Liver (tissue), 8 donors: ENCODE measurements at regions not wholly inside any gene's neighbourhood (a gene's known extent, or its start where the extent isn't known, plus 50 kb on each side); places are given as distances from the start of the nearest gene placed in this dataset.

Experiments
- DNase-seq: peaks from one replicate; pipeline ENCODE4 v3.0.0-alpha.2; 2017; ENCODE audit warnings: low spot score
- H3K27ac ChIP-seq, 2 donors: one replicate each; pipeline ENCODE4 v1.7.0; 2013; ENCODE audit warnings: inconsistent platforms in 2 of 2, low read length in 2 of 2, control low read depth in 1 of 2, low read depth in 1 of 2, mild to moderate bottlenecking in 1 of 2
- H3K27me3 ChIP-seq, 4 donors: one replicate each; pipeline versions ENCODE4 v1.6.1 to v1.7.0; 2013; ENCODE audit warnings: low read length in 3 of 4, inconsistent platforms in 1 of 4, mild to moderate bottlenecking in 1 of 4, moderate library complexity in 1 of 4; ENCODE audit not compliant: control insufficient read depth in 4 of 4, insufficient read depth in 4 of 4
- H3K36me3 ChIP-seq, 4 donors: one replicate each; pipeline versions ENCODE4 v1.6.1 to v1.7.0; 2013; ENCODE audit warnings: low read length in 3 of 4, mild to moderate bottlenecking in 3 of 4, low read depth in 1 of 4, moderate library complexity in 1 of 4; ENCODE audit not compliant: control insufficient read depth in 4 of 4, insufficient read depth in 3 of 4
- H3K4me1 ChIP-seq, 4 donors: one replicate each; pipeline versions ENCODE4 v1.6.1 to v1.7.0; 2013; ENCODE audit warnings: low read length in 3 of 4, mild to moderate bottlenecking in 3 of 4, moderate library complexity in 1 of 4; ENCODE audit not compliant: control insufficient read depth in 4 of 4, insufficient read depth in 4 of 4
- H3K4me3 ChIP-seq, 3 donors: one replicate each; pipeline versions ENCODE4 v1.6.1 to v1.7.0; 2013; ENCODE audit warnings: low read length in 3 of 3, control low read depth in 1 of 3, low read depth in 1 of 3, mild to moderate bottlenecking in 1 of 3
- H3K9ac ChIP-seq, 2 donors: one replicate each; pipeline ENCODE4 v1.7.0; 2013; ENCODE audit warnings: low read length in 2 of 2, mild to moderate bottlenecking in 2 of 2, moderate library complexity in 2 of 2, control low read depth in 1 of 2, low read depth in 1 of 2
- H3K9me3 ChIP-seq, 4 donors: one replicate each; pipeline versions ENCODE4 v1.6.1 to v1.7.0; 2013; ENCODE audit warnings: low read length in 3 of 4; ENCODE audit not compliant: control insufficient read depth in 4 of 4
- GABPA ChIP-seq, 2 donors: IDR thresholded peaks in 1 of 2; conservative IDR thresholded peaks in 1 of 2; 2 replicates each; pipeline ENCODE4 v1.6.1; 2016; ENCODE audit warnings: antibody characterized with exemption in 2 of 2, mild to moderate bottlenecking in 1 of 2, moderate library complexity in 1 of 2
- HNF4A ChIP-seq, 2 donors: conservative IDR thresholded peaks; 2 replicates each; pipeline ENCODE4 v1.6.1; 2016; ENCODE audit warnings: antibody characterized with exemption in 2 of 2, mild to moderate bottlenecking in 2 of 2
- HNF4G ChIP-seq: IDR thresholded peaks from 2 replicates; pipeline ENCODE4 v1.6.1; 2016; ENCODE audit warnings: antibody characterized with exemption
- RXRA ChIP-seq, 2 donors: IDR thresholded peaks; 2 replicates each; pipeline ENCODE4 v1.6.1; 2017 to 2018; ENCODE audit warnings: antibody characterized with exemption in 2 of 2, mild to moderate bottlenecking in 1 of 2
- SP1 ChIP-seq: IDR thresholded peaks from 2 replicates; pipeline ENCODE4 v1.6.1; 2018; ENCODE audit warnings: antibody characterized with exemption, mild to moderate bottlenecking
- YY1 ChIP-seq: IDR thresholded peaks from 2 replicates; pipeline ENCODE4 v1.6.1; 2016; ENCODE audit warnings: antibody characterized with exemption, mild to moderate bottlenecking
- WGBS: extraction: QIAGEN DNeasy Blood & Tissue Kit; methylation state at CpG from one replicate; pipeline ENCODE4 v1.1.7; 2013; 5-methylcytosine and 5-hydroxymethylcytosine counted together
- TF ChIP-seq, protein P1 (sequence below): IDR thresholded peaks from 2 replicates; pipeline ENCODE4 v1.6.1; 2016; ENCODE audit warnings: antibody characterized with exemption
- TF ChIP-seq, protein P2 (sequence below): fragments of 150-350 bp; IDR thresholded peaks from 2 replicates; pipeline ENCODE4 v1.5.1; 2017; ENCODE audit warnings: improper control_type of control experiment, low read depth, low read length; ENCODE audit not compliant: missing input control
- TF ChIP-seq, protein P3 (sequence below): IDR thresholded peaks from 2 replicates; pipeline ENCODE4 v1.6.1; 2016; ENCODE audit warnings: antibody characterized with exemption
- donor health status: healthy.
- donor health status: healthy.
- donor health status: healthy.
- donor health status: healthy.
- donor health status: healthy.

DNA sequence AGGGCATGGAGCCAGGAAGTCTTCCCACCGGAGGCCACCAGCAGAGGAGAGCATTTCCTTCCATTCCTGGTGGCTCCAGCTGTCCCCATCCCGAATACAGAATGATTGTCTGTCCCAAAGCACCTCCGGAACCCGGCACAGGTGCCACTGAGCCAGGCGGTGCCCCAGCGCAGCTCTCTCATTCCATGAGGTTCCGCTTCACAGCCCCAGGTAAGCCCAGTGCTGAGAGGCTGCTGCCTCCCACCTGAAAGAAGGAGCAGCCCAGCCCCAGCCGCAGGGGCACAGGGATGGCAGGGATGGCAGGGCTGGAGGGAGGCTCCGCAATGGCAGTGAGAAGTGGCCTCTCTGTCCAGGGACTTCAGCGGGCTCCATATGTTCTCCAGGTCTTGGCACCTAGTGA lies 162.1 kb upstream of the TCERG1L start:
- Histone ChIP-seq H3K4me3 (no peak overlapping the region), H3K9ac (no peak overlapping the region), H3K9me3 (no peaks in the 10 kb centered on the region), H3K27me3 (no peaks in the 10 kb centered on the region), H3K27ac (no peak overlapping the region), H3K36me3 (no peaks in the 10 kb centered on the region), H3K4me1 (peaks cover 0 to 30% (median 21%) of the 10 kb centered on the region in 4 donors)
- no peak for DNase-seq
- no peak for TF ChIP-seq YY1
- WGBS, result 94% methylated on average over 10 of the region's 10 CpGs

DNA sequence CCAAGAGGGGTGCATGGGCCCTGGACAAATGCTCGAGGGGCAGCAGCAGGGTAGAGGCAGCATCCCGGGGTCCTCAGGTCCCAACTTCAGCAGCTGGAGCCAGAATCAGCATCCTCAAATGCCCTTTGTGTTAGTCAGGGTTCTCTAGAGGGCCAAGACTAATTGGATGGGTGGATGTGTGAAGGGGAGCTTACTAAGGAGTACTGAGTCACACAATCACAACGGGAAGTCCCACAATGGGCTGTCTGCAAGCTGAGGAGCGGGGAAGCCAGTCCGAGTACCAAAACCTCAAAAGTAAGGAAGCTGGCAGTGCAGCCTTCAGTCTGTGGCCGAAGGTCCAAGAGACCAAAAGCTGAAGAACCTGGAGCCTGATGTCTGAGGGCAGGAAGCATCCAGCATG lies 162.9 kb upstream of the TCERG1L start:
- WGBS, result 85% methylated on average over 6 of the region's 6 CpGs
- H3K9ac ChIP-seq, result no peak overlapping the region
- H3K4me3 ChIP-seq, result no peak overlapping the region
- H3K36me3 ChIP-seq, result no peaks in the 10 kb centered on the region
- H3K9me3 ChIP-seq, result no peaks in the 10 kb centered on the region
- H3K4me1 ChIP-seq, result peaks cover 0 to 34% (median 19%) of the 10 kb centered on the region in 4 donors
- TF ChIP-seq, protein P1, sequence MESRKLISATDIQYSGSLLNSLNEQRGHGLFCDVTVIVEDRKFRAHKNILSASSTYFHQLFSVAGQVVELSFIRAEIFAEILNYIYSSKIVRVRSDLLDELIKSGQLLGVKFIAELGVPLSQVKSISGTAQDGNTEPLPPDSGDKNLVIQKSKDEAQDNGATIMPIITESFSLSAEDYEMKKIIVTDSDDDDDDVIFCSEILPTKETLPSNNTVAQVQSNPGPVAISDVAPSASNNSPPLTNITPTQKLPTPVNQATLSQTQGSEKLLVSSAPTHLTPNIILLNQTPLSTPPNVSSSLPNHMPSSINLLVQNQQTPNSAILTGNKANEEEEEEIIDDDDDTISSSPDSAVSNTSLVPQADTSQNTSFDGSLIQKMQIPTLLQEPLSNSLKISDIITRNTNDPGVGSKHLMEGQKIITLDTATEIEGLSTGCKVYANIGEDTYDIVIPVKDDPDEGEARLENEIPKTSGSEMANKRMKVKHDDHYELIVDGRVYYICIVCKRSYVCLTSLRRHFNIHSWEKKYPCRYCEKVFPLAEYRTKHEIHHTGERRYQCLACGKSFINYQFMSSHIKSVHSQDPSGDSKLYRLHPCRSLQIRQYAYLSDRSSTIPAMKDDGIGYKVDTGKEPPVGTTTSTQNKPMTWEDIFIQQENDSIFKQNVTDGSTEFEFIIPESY, result no peak
- TF ChIP-seq, protein P2, sequence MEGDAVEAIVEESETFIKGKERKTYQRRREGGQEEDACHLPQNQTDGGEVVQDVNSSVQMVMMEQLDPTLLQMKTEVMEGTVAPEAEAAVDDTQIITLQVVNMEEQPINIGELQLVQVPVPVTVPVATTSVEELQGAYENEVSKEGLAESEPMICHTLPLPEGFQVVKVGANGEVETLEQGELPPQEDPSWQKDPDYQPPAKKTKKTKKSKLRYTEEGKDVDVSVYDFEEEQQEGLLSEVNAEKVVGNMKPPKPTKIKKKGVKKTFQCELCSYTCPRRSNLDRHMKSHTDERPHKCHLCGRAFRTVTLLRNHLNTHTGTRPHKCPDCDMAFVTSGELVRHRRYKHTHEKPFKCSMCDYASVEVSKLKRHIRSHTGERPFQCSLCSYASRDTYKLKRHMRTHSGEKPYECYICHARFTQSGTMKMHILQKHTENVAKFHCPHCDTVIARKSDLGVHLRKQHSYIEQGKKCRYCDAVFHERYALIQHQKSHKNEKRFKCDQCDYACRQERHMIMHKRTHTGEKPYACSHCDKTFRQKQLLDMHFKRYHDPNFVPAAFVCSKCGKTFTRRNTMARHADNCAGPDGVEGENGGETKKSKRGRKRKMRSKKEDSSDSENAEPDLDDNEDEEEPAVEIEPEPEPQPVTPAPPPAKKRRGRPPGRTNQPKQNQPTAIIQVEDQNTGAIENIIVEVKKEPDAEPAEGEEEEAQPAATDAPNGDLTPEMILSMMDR, result no peak
- TF ChIP-seq SP1 (no peak), GABPA (IDR thresholded peaks at IDR 0.05 in 1 of 2, conservative IDR thresholded peaks at IDR 0.05 in 1 of 2) (no peak)
- TF ChIP-seq, protein P3, sequence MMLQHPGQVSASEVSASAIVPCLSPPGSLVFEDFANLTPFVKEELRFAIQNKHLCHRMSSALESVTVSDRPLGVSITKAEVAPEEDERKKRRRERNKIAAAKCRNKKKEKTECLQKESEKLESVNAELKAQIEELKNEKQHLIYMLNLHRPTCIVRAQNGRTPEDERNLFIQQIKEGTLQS, result no peak
- no peak for DNase-seq
- H3K27ac ChIP-seq, result no peak overlapping the region
- H3K27me3 ChIP-seq, result no peaks in the 10 kb centered on the region

DNA sequence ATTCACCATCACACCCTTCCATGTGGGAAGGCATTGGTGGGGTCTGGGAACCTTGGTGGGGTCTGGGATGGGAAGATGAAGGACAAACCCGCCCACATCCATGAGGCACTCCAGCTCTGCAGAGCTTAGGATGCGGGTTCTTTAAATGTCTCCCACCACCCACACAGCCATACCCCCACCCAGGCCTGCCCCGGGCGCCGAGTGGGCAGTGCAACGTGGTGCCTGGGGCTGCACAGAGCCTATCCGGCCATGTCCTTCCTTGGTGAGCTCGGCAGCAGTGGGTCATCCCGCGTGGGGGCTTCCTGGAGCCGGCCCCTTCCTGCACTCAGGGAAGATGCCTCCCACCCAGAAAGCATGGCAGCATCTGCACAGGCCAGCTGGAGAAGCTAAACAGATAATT lies 163.5 kb upstream of the TCERG1L start:
- no peak overlapping the region for H3K4me3 ChIP-seq
- no peak overlapping the region for H3K27ac ChIP-seq
- no peaks in the 10 kb centered on the region for H3K36me3 ChIP-seq
- no peaks in the 10 kb centered on the region for H3K9me3 ChIP-seq
- no peak for TF ChIP-seq YY1
- DNase-seq, result no peak
- H3K27me3 ChIP-seq, result no peaks in the 10 kb centered on the region
- H3K9ac ChIP-seq, result no peak overlapping the region
- WGBS, result 91% methylated on average over 11 of the region's 11 CpGs
- H3K4me1 ChIP-seq, result peaks cover 0 to 30% (median 16%) of the 10 kb centered on the region in 4 donors

DNA sequence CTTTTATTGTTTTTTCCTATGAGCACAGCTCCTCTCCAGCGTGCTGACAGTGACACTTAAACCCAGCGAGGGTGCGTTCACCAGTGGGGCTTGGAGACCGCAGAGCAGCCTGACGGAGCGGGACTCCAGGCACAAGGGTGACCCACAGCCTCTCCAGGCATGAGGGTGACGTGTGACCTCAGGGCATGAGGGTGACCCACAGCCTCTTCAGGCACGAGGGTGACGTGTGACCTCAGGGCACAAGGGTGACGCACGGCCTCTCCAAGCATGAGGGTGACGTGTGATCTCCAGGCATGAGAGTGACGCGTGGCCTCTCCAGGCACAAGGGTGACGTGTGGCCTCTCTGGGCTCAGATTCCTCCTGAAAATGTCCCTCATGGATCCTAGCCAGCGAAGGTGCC lies 164.3 kb upstream of the TCERG1L start:
- Histone ChIP-seq H3K27ac (peak overlapping the region in 1 of 2 donors; percentile 65), H3K4me3 (no peak overlapping the region), H3K36me3 (no peaks in the 10 kb centered on the region), H3K9me3 (no peaks in the 10 kb centered on the region), H3K4me1 (peaks cover 0 to 30% (median 16%) of the 10 kb centered on the region in 4 donors), H3K9ac (no peak overlapping the region), H3K27me3 (no peaks in the 10 kb centered on the region)
- DNase-seq, result no peak
- TF ChIP-seq RXRA (IDR thresholded peaks at IDR 0.05) (peak; percentile 44 to 65), SP1 (peak; percentile 17), HNF4G (no peak), HNF4A (conservative IDR thresholded peaks at IDR 0.05) (peak in 1 of 2 donors; percentile 25)
- 65% methylated on average over 16 of the region's 16 CpGs for WGBS
